LNCaP clone FGC (cell line): ENCODE measurements at regions not wholly inside any gene's neighbourhood (a gene's known extent, or its start where the extent isn't known, plus 50 kb on each side); places are given as distances from the start of the nearest gene placed in this dataset.

Source experiments
- DNase-seq: peaks from one replicate; pipeline ENCODE4 v3.0.0-alpha.2; 2011; ENCODE audit warnings: low read depth
- H3K4me3 ChIP-seq: 2 replicates; pipeline ENCODE4 v1.5.1; 2011; ENCODE audit warnings: mild to moderate bottlenecking, low read depth, low read length, control low read depth
- TF ChIP-seq, protein P1 (sequence below): IDR thresholded peaks from 2 replicates; pipeline ENCODE4 v1.5.1; 2012; ENCODE audit warnings: mild to moderate bottlenecking; ENCODE audit not compliant: control insufficient read depth, insufficient read depth; ENCODE audit errors: extremely low read depth

DNA sequence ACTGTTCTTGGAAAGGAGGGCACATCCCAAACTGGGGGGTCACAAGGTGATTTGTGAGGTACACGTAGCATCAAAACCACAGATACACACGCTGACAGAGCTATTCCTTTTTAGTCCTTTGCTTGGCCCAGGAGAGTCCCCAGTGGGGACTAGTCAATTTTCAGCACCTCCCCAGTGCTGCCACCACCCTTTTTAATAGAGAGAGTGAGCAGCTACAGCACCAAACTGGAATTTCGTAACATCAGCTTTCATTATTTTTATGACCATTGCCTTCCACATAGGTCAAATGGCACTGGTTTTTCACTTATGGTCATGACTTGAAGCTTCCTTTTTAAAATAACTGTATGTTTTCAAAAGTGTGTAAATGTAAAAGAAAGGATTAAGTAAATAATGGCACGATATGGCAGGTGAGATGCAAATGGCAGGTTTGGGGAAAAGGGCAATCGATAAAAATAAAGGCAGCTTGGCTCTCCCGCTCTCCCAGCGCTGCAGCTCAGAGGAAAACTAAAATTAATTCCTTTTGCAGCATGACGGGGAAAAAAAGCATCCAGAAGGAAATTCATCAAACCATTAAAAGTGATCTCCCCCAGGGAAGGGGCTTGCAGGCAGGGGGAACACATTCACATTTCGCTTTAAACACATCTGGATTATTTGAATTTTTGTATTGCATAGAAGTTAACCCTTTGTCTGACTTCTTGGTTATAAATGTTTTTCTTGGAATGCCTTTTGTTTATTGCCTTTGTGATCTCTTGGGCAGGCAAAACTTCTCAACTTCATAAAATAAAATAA lies 95.2 kb downstream of the ANKRD60 start:
- no peak overlapping the region for H3K4me3 ChIP-seq
- TF ChIP-seq, protein P1, sequence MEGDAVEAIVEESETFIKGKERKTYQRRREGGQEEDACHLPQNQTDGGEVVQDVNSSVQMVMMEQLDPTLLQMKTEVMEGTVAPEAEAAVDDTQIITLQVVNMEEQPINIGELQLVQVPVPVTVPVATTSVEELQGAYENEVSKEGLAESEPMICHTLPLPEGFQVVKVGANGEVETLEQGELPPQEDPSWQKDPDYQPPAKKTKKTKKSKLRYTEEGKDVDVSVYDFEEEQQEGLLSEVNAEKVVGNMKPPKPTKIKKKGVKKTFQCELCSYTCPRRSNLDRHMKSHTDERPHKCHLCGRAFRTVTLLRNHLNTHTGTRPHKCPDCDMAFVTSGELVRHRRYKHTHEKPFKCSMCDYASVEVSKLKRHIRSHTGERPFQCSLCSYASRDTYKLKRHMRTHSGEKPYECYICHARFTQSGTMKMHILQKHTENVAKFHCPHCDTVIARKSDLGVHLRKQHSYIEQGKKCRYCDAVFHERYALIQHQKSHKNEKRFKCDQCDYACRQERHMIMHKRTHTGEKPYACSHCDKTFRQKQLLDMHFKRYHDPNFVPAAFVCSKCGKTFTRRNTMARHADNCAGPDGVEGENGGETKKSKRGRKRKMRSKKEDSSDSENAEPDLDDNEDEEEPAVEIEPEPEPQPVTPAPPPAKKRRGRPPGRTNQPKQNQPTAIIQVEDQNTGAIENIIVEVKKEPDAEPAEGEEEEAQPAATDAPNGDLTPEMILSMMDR = no peak
- DNase-seq = no peak

DNA sequence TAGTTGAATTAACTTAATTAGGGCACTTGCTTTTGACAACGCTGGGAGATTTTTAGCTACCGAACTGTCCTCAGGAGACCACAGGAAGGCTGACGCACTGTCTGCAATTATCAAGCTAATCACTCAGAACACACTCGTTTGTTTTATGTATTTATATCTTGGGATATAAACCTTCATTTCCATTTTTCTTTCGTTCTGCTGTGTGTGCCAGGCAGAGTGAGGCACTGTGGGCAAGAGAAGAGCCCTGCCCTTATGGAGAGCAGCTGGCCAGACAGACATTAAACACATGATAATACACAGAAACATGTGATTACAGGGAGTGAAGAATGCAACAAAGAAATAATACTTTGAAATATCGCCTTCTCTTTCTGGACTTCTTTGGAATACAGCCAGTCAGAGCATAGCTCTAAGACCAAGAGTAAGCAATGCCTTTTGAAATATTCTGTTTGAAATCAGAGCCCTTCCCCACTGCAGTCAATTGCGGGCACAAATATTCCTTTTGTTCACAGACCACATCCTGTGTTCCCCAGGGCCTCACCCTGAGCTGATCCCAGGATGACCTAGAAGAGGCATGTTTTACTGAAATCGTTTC lies 96.8 kb downstream of the ANKRD60 start:
- DNase-seq = no peak
- no peak overlapping the region for H3K4me3 ChIP-seq
- TF ChIP-seq, protein P1 = no peak

DNA sequence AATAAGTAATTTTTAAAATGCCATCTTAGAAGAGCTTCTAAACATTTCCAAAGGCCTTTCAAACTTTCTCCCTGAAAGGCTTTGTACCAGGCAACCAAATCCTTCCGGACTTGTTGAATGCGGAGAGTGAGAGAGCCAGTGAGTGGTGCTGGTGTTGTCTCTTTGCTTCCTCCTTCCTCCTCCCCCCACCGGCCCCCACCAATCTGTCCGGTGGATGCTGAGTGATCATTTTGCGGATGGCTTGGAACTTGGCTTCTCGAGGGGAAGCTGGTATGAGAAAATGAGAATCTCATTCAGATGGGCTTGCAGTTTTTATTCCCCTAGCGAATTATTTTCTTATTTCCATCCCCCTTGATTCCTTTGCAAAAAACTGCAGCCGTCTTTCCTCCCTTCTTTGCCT lies 97.3 kb downstream of the ANKRD60 start:
- no peak for DNase-seq
- no peak overlapping the region for H3K4me3 ChIP-seq
- TF ChIP-seq, protein P1 = no peak

DNA sequence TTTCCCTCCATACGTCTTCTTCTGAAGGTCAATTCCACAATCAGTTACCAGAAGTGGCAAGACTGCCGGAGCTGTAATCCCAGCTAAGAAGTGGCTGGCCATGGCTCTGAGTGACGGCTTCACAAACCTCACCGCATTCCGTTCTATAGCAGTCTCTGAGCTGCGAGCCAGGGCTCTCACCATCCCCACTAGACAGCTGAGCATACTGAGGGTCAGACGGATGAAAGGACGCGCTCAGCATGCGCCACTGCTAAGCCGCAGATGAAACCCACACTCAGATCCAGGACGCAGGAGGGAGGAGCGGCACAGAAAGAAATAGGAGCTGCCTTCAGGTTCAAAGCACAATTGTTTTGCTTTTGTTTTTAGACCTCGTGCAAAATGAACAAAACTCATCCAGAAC lies 97.9 kb downstream of the ANKRD60 start:
- DNase-seq = no peak
- no peak overlapping the region for H3K4me3 ChIP-seq
- TF ChIP-seq, protein P1 = no peak

DNA sequence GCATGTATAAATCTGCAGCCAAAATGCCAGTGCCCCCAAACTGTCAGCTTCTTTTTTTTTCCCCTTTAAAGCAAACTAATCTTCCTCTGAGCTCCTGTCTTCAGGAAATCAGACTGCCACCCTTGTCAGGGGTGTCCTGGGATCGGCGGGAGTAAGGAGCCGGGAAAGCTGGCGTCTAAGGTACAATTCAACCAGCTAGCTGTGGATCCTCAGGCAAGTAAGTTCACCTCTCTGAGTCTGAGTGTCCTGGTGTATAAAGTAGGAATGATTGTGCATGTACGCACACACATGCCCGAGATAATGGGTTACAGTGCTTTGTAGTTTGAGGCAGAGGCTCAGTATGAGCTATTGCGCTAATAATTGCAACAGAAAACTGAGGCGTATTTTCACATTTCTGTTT lies 98.3 kb downstream of the ANKRD60 start:
- TF ChIP-seq, protein P1 = no peak
- no peak for DNase-seq
- H3K4me3 ChIP-seq = no peak overlapping the region

DNA sequence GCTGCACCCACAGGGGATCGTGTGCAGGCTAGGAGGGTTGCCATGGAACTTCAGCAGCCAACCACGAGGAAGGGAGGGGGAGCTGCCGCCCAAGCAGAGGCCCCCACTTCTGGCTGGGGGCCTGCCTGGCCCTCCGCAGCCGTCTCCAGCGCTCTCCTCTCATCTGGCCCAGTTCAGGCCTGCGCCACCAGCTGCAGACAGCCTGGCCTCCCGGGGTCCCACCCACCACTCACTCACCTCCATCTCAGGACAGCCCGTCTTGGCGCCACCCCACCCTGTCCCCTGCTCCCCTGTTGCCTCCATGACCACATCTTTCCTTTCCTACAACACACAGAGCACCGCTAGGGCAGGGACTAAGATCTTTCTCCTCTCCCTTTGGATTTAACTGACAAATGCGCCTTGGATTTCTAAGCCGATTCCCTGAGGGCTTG lies 98.7 kb downstream of the ANKRD60 start:
- no peak for DNase-seq
- no peak overlapping the region for H3K4me3 ChIP-seq
- TF ChIP-seq, protein P1 = no peak
